ENCODE measurements at regions not wholly inside any gene's neighbourhood (a gene's known extent, or its start where the extent isn't known, plus 50 kb on each side); places are given as distances from the start of the nearest gene placed in this dataset.

GRCh38 chr2:19846567-19846966 lies 55.2 kb downstream of the TTC32 start:
- FAIRE-seq, result no peak
- no peaks in the 10 kb centered on the region for H3K4me1 ChIP-seq (ENCODE audit: control insufficient read depth in 3 of 3, insufficient read depth in 2 of 3, low read depth in 1 of 3, low read length in 2 of 3)
- WGBS, 3 donors, result 88 to 96% (median 91%) methylated on average over 2 of the region's 2 CpGs
- H3K9me3 ChIP-seq (ENCODE audit: control insufficient read depth in 2 of 2, insufficient read depth in 1 of 2, low read depth in 1 of 2, low read length in 1 of 2), result no peaks in the 10 kb centered on the region
- H3K36me3 ChIP-seq (ENCODE audit: control insufficient read depth in 3 of 3, insufficient read depth in 2 of 3, low read depth in 1 of 3, low read length in 3 of 3), result no peaks in the 10 kb centered on the region
- H3K27ac ChIP-seq (ENCODE audit: low read depth in 1 of 3, low read length in 2 of 3), result no peak overlapping the region
- DNase-seq, result no peak
- peaks cover 0 to 2% (median 0%) of the 10 kb centered on the region in 3 donors for H3K27me3 ChIP-seq (ENCODE audit: control insufficient read depth in 3 of 3, insufficient read depth in 3 of 3, low read length in 3 of 3)
- H3K4me3 ChIP-seq (ENCODE audit: low read depth in 1 of 3, low read length in 3 of 3), result no peak overlapping the region

GRCh38 chr2:19846030-19846429 lies 55.8 kb downstream of the TTC32 start:
- FAIRE-seq (no peak), DNase-seq (peak in 1 of 2 donors; percentile 4)
- Histone ChIP-seq H3K9me3 (ENCODE audit: control insufficient read depth in 2 of 2, insufficient read depth in 1 of 2, low read depth in 1 of 2, low read length in 1 of 2) (no peaks in the 10 kb centered on the region), H3K4me3 (ENCODE audit: low read depth in 1 of 3, low read length in 3 of 3) (no peak overlapping the region), H3K4me1 (ENCODE audit: control insufficient read depth in 3 of 3, insufficient read depth in 2 of 3, low read depth in 1 of 3, low read length in 2 of 3) (no peaks in the 10 kb centered on the region), H3K27me3 (ENCODE audit: control insufficient read depth in 3 of 3, insufficient read depth in 3 of 3, low read length in 3 of 3) (peaks cover 0 to 3% (median 0%) of the 10 kb centered on the region in 3 donors), H3K27ac (ENCODE audit: low read depth in 1 of 3, low read length in 2 of 3) (no peak overlapping the region), H3K36me3 (ENCODE audit: control insufficient read depth in 3 of 3, insufficient read depth in 2 of 3, low read depth in 1 of 3, low read length in 3 of 3) (no peaks in the 10 kb centered on the region)
- 64 to 76% (median 71%) methylated on average over 4 of the region's 4 CpGs for WGBS, 3 donors

- no peaks in the 10 kb centered on the region for H3K36me3 ChIP-seq (ENCODE audit: control insufficient read depth in 3 of 3, insufficient read depth in 2 of 3, low read depth in 1 of 3, low read length in 3 of 3)
- DNase-seq (no peak), FAIRE-seq (no peak)
- 54 to 69% (median 56%) methylated on average over 5 of the region's 5 CpGs for WGBS, 3 donors
- peaks cover 0 to 8% (median 4%) of the 10 kb centered on the region in 3 donors for H3K27me3 ChIP-seq (ENCODE audit: control insufficient read depth in 3 of 3, insufficient read depth in 3 of 3, low read length in 3 of 3)
- no peaks in the 10 kb centered on the region for H3K4me1 ChIP-seq (ENCODE audit: control insufficient read depth in 3 of 3, insufficient read depth in 2 of 3, low read depth in 1 of 3, low read length in 2 of 3)
- H3K4me3 ChIP-seq (ENCODE audit: low read depth in 1 of 3, low read length in 3 of 3), result no peak overlapping the region
- no peaks in the 10 kb centered on the region for H3K9me3 ChIP-seq (ENCODE audit: control insufficient read depth in 2 of 2, insufficient read depth in 1 of 2, low read depth in 1 of 2, low read length in 1 of 2)
- no peak overlapping the region for H3K27ac ChIP-seq (ENCODE audit: low read depth in 1 of 3, low read length in 2 of 3)
These were observed 56.4 kb downstream of the TTC32 start for GRCh38 chr2:19845323-19845920.

GRCh38 chr2:19844750-19845149 lies 57.0 kb downstream of the TTC32 start:
- H3K27me3 ChIP-seq (ENCODE audit: control insufficient read depth in 3 of 3, insufficient read depth in 3 of 3, low read length in 3 of 3), result peaks cover 0 to 8% (median 4%) of the 10 kb centered on the region in 3 donors
- H3K36me3 ChIP-seq (ENCODE audit: control insufficient read depth in 3 of 3, insufficient read depth in 2 of 3, low read depth in 1 of 3, low read length in 3 of 3), result no peaks in the 10 kb centered on the region
- no peak overlapping the region for H3K4me3 ChIP-seq (ENCODE audit: low read depth in 1 of 3, low read length in 3 of 3)
- no peak overlapping the region for H3K27ac ChIP-seq (ENCODE audit: low read depth in 1 of 3, low read length in 2 of 3)
- DNase-seq (no peak), FAIRE-seq (no peak)
- H3K4me1 ChIP-seq (ENCODE audit: control insufficient read depth in 3 of 3, insufficient read depth in 2 of 3, low read depth in 1 of 3, low read length in 2 of 3), result no peaks in the 10 kb centered on the region
- H3K9me3 ChIP-seq (ENCODE audit: control insufficient read depth in 2 of 2, insufficient read depth in 1 of 2, low read depth in 1 of 2, low read length in 1 of 2), result no peaks in the 10 kb centered on the region
- WGBS, 3 donors, result 55 to 76% (median 68%) methylated on average over 5 of the region's 5 CpGs

- 84 to 97% (median 92%) methylated on average over 2 of the region's 2 CpGs for WGBS, 3 donors
- no peak for FAIRE-seq
These were observed 57.7 kb downstream of the TTC32 start for GRCh38 chr2:19843992-19844515.

GRCh38 chr2:19841918-19842693 lies 59.7 kb downstream of the TTC32 start:
- no peaks in the 10 kb centered on the region for H3K36me3 ChIP-seq (ENCODE audit: control insufficient read depth in 3 of 3, insufficient read depth in 2 of 3, low read depth in 1 of 3, low read length in 3 of 3)
- H3K9me3 ChIP-seq (ENCODE audit: control insufficient read depth in 2 of 2, insufficient read depth in 1 of 2, low read depth in 1 of 2, low read length in 1 of 2), result no peaks in the 10 kb centered on the region
- 81 to 87% (median 86%) methylated on average over 9 of the region's 9 CpGs for WGBS, 3 donors
- DNase-seq, result no peak
- peaks cover 0 to 8% (median 5%) of the 10 kb centered on the region in 3 donors for H3K27me3 ChIP-seq (ENCODE audit: control insufficient read depth in 3 of 3, insufficient read depth in 3 of 3, low read length in 3 of 3)
- H3K4me1 ChIP-seq (ENCODE audit: control insufficient read depth in 3 of 3, insufficient read depth in 2 of 3, low read depth in 1 of 3, low read length in 2 of 3), result no peaks in the 10 kb centered on the region
- FAIRE-seq, result no peak
- H3K27ac ChIP-seq (ENCODE audit: low read depth in 1 of 3, low read length in 2 of 3), result no peak overlapping the region
- no peak overlapping the region for H3K4me3 ChIP-seq (ENCODE audit: low read depth in 1 of 3, low read length in 3 of 3)

More at GRCh38 chr2:19843992-19844515, 57.7 kb downstream of the TTC32 start:
- no peak for DNase-seq
- H3K4me1 ChIP-seq (ENCODE audit: control insufficient read depth in 3 of 3, insufficient read depth in 2 of 3, low read depth in 1 of 3, low read length in 2 of 3), result no peaks in the 10 kb centered on the region
- no peak overlapping the region for H3K27ac ChIP-seq (ENCODE audit: low read depth in 1 of 3, low read length in 2 of 3)
- no peaks in the 10 kb centered on the region for H3K36me3 ChIP-seq (ENCODE audit: control insufficient read depth in 3 of 3, insufficient read depth in 2 of 3, low read depth in 1 of 3, low read length in 3 of 3)
- no peak overlapping the region for H3K4me3 ChIP-seq (ENCODE audit: low read depth in 1 of 3, low read length in 3 of 3)
- peaks cover 0 to 8% (median 4%) of the 10 kb centered on the region in 3 donors for H3K27me3 ChIP-seq (ENCODE audit: control insufficient read depth in 3 of 3, insufficient read depth in 3 of 3, low read length in 3 of 3)
- no peaks in the 10 kb centered on the region for H3K9me3 ChIP-seq (ENCODE audit: control insufficient read depth in 2 of 2, insufficient read depth in 1 of 2, low read depth in 1 of 2, low read length in 1 of 2)

GRCh38 chr2:19839438-19839837 lies 62.3 kb downstream of the TTC32 start:
- Histone ChIP-seq H3K9me3 (ENCODE audit: control insufficient read depth in 2 of 2, insufficient read depth in 1 of 2, low read depth in 1 of 2, low read length in 1 of 2) (no peaks in the 10 kb centered on the region), H3K27me3 (ENCODE audit: control insufficient read depth in 3 of 3, insufficient read depth in 3 of 3, low read length in 3 of 3) (peaks cover 0 to 13% (median 5%) of the 10 kb centered on the region in 3 donors), H3K4me1 (ENCODE audit: control insufficient read depth in 3 of 3, insufficient read depth in 2 of 3, low read depth in 1 of 3, low read length in 2 of 3) (no peaks in the 10 kb centered on the region), H3K27ac (ENCODE audit: low read depth in 1 of 3, low read length in 2 of 3) (no peak overlapping the region), H3K4me3 (ENCODE audit: low read depth in 1 of 3, low read length in 3 of 3) (no peak overlapping the region), H3K36me3 (ENCODE audit: control insufficient read depth in 3 of 3, insufficient read depth in 2 of 3, low read depth in 1 of 3, low read length in 3 of 3) (no peaks in the 10 kb centered on the region)
- 74 to 82% (median 75%) methylated on average over 8 of the region's 8 CpGs for WGBS, 3 donors
- no peak for DNase-seq
- FAIRE-seq, result no peak

GRCh38 chr2:19838616-19839015 lies 63.2 kb downstream of the TTC32 start:
- Histone ChIP-seq H3K27me3 (ENCODE audit: control insufficient read depth in 3 of 3, insufficient read depth in 3 of 3, low read length in 3 of 3) (peaks cover 0 to 13% (median 5%) of the 10 kb centered on the region in 3 donors), H3K9me3 (ENCODE audit: control insufficient read depth in 2 of 2, insufficient read depth in 1 of 2, low read depth in 1 of 2, low read length in 1 of 2) (no peaks in the 10 kb centered on the region), H3K4me3 (ENCODE audit: low read depth in 1 of 3, low read length in 3 of 3) (no peak overlapping the region), H3K27ac (ENCODE audit: low read depth in 1 of 3, low read length in 2 of 3) (no peak overlapping the region), H3K36me3 (ENCODE audit: control insufficient read depth in 3 of 3, insufficient read depth in 2 of 3, low read depth in 1 of 3, low read length in 3 of 3) (no peaks in the 10 kb centered on the region), H3K4me1 (ENCODE audit: control insufficient read depth in 3 of 3, insufficient read depth in 2 of 3, low read depth in 1 of 3, low read length in 2 of 3) (no peaks in the 10 kb centered on the region)
- DNase-seq (no peak), FAIRE-seq (no peak)
- 35 to 65% (median 52%) methylated on average over 1 of the region's 1 CpG for WGBS, 3 donors
